GM12865 (cell line): ENCODE measurements at regions not wholly inside any gene's neighbourhood (a gene's known extent, or its start where the extent isn't known, plus 50 kb on each side); places are given as distances from the start of the nearest gene placed in this dataset.

Experiments
- DNase-seq: peaks from one replicate; pipeline ENCODE4 v3.0.0; 2010; ENCODE audit warnings: low read depth
- H3K4me3 ChIP-seq: 2 replicates; pipeline ENCODE4 v1.5.1; 2011; ENCODE audit warnings: mild to moderate bottlenecking, low read depth, low read length, control low read depth
- TF ChIP-seq, protein P1 (sequence below): IDR thresholded peaks from 2 replicates; pipeline ENCODE4 v1.5.1; 2011; ENCODE audit warnings: low read length, control low read depth, low read depth, inconsistent platforms; ENCODE audit not compliant: insufficient read depth; ENCODE audit errors: missing control alignments

DNA sequence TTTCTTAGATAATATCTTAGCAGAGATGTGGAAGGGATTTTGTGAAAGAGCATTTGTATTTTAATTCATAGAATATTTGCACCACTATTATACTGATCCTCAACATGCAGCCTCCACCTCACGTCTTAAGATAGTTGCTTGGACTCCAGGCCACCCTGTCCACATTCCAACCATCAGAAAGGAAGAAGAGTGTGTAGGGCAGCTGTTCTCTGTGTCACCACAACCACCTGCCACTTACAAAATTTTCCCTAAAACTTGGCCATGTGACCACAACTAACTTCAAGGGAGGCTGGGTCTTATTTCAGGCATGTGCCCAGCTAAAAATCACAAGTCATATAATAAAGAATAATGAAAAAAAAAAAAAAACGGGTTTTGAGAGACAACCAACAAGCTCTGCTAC is 528.1 kb downstream of the RAB28 start:
- DNase-seq = no peak
- TF ChIP-seq, protein P1, sequence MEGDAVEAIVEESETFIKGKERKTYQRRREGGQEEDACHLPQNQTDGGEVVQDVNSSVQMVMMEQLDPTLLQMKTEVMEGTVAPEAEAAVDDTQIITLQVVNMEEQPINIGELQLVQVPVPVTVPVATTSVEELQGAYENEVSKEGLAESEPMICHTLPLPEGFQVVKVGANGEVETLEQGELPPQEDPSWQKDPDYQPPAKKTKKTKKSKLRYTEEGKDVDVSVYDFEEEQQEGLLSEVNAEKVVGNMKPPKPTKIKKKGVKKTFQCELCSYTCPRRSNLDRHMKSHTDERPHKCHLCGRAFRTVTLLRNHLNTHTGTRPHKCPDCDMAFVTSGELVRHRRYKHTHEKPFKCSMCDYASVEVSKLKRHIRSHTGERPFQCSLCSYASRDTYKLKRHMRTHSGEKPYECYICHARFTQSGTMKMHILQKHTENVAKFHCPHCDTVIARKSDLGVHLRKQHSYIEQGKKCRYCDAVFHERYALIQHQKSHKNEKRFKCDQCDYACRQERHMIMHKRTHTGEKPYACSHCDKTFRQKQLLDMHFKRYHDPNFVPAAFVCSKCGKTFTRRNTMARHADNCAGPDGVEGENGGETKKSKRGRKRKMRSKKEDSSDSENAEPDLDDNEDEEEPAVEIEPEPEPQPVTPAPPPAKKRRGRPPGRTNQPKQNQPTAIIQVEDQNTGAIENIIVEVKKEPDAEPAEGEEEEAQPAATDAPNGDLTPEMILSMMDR = no peak
- H3K4me3 ChIP-seq = no peak overlapping the region

DNA sequence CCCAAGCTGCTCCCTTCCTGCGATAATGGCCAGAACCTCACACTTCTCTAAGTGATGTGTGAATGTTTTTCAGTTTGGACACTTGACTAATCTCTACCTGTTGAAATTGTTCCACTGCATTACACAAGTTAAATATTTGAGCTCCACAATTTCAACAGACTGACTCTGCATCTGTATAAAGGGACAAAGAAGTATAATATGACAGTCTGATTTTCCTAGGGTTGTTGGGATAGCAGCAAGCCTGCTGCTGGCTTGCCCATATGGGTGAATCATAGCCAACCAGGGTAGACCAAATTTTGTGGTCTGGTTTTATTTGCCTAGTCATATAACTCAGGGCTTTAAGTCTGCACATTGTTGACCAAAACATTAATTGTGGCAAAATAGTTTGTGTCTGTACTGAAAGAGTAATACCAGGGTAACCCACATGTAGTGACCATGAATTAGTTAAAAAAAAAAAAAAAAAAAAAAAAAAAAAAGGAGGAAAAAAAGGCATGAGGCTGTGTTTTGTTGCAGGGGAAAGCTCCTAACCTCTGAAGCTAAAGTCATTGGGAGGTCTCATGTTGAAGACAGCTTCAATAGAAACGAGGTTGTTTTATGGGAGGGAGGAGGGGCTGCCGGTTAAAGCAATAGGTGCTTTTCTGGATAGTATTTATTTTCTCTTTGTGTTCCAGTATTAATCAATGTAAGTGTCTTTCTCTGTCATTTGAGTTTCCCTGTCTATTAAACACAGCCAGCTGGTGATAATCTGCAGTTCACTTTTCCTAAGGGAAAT is 534.2 kb downstream of the RAB28 start:
- H3K4me3 ChIP-seq = no peak overlapping the region
- TF ChIP-seq, protein P1 = no peak
- no peak for DNase-seq

DNA sequence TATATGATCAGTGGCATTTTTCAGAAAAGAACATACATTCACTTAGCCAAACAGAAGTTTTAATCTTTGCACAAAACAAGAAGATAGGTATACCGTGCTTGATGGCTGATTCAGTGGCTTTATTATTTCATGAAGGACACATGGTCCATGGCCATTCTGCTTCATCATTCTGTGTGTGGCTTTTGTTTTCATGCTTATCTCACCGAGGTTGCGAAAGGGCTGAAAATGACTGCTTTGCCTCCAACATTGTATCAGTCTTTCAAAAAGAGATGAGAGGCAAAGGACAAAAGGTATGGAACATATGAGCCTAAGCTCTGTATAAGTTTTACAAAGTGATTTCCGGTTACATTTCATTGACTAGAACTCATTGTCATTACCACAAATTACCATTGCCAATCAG is 541.1 kb downstream of the RAB28 start:
- no peak overlapping the region for H3K4me3 ChIP-seq
- DNase-seq = no peak
- TF ChIP-seq, protein P1 = no peak

DNA sequence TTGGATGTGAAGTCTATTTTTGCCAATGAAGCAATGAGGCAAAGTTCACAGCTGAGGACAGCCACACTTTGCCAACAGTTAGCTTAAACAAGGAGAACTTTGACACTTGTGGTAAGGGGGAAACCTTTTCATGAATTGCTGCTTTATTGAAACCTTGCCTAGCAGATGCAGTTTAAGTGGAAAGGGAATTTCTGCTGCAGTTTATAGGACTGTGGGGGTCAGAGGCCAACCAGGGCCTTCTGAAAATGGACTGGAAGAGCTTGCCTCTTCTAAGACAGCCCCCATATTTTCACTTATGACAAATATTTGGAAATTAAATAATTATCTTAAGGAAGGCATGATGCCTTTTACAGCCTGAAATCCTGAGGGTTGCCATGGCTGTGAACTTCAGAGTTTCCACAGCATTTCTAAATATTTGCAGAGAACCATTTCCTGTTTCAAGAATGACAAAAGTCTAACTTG is 550.3 kb downstream of the RAB28 start:
- TF ChIP-seq, protein P1 = no peak
- no peak for DNase-seq
- no peak overlapping the region for H3K4me3 ChIP-seq

DNA sequence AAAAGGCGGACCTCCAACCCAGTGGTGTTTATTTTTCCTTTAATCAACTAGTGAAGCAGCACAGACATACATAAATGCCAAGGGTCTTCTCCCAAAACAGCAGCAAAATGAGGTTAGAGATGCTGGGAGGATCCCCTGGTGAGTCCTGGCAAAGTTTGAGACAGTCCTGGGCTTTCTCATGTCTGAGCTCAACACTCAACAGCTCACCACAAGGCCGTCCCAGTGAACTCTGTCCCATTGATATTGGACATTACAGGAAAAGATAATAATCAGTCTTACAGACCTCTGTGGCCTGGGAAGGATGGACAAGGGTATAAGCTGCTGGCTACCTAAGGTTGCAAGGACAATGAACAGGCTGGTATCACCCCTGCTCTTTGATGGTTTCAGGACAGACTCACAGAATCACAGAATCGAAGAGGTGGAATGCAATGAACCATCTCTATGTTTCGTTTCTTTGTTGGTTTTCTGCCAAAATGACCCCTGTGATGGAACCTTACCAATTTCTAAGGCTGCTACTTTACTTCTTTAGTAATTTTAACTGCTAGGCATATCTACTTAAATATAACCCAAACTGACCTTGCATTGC is 551.8 kb downstream of the RAB28 start:
- DNase-seq = no peak
- TF ChIP-seq, protein P1 = no peak
- no peak overlapping the region for H3K4me3 ChIP-seq

DNA sequence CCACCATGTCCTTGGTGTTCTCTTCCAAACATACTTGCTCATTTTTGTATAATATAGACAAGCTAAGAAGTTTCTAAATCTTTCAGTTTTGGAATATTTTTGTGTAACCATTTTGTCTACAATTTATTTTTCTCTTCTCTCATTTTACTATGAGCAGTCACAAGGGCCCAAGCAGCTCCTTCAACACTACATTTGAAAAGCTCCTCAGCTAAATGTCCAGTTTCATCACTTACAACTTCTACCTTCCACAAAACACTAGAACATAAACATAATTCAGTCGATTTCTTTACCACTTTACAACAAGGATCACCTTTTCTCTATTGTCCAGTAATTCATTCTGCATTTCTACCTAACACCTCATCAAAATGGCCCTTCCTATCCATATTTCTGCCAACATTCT is 554.4 kb downstream of the RAB28 start:
- TF ChIP-seq, protein P1 = no peak
- H3K4me3 ChIP-seq = no peak overlapping the region
- DNase-seq = no peak
